Bronchial epithelial cell (primary cell): ENCODE measurements at regions not wholly inside any gene's neighbourhood (a gene's known extent, or its start where the extent isn't known, plus 50 kb on each side); places are given as distances from the start of the nearest gene placed in this dataset.
A peak's percentile ranks its signal among the peaks of the same experiment; 100 is the strongest.

Experiments
- DNase-seq: peaks from one replicate; pipeline ENCODE4 v3.0.0-alpha.2; 2010; ENCODE audit warnings: low read depth
- FAIRE-seq: peaks from 2 replicates; lab custom pipeline; 2011; peaks lifted over from hg19 to GRCh38; lab: Jason Lieb, UNC
- H3K27me3 ChIP-seq: 2 replicates; pipeline ENCODE4 v1.5.1; 2011; ENCODE audit warnings: low read length; ENCODE audit not compliant: control insufficient read depth, insufficient read depth
- H3K36me3 ChIP-seq: 2 replicates; pipeline ENCODE4 v1.5.1; 2011; ENCODE audit warnings: low read length; ENCODE audit not compliant: control insufficient read depth, insufficient read depth
- H3K4me3 ChIP-seq: 2 replicates; pipeline ENCODE4 v1.5.1; 2011; ENCODE audit warnings: mild to moderate bottlenecking, low read depth, low read length, control low read depth
- CTCF ChIP-seq: IDR thresholded peaks from 2 replicates; pipeline ENCODE4 v1.5.1; 2011; ENCODE audit warnings: mild to moderate bottlenecking, moderate library complexity, low read length, control low read depth, inconsistent platforms; ENCODE audit not compliant: insufficient read depth, severe bottlenecking

- no peaks in the 10 kb centered on the region for H3K36me3 ChIP-seq
- no peaks in the 10 kb centered on the region for H3K27me3 ChIP-seq
- FAIRE-seq (no peak), DNase-seq (peak; percentile 4)
- H3K4me3 ChIP-seq = no peak overlapping the region
- no peak for TF ChIP-seq CTCF
These were observed 177.3 kb upstream of the C11orf58 start for GRCh38 chr11:16561150-16561549.

- no peak for FAIRE-seq
- no peak for TF ChIP-seq CTCF
These were observed 180.0 kb upstream of the C11orf58 start for GRCh38 chr11:16558494-16558893.

DNA sequence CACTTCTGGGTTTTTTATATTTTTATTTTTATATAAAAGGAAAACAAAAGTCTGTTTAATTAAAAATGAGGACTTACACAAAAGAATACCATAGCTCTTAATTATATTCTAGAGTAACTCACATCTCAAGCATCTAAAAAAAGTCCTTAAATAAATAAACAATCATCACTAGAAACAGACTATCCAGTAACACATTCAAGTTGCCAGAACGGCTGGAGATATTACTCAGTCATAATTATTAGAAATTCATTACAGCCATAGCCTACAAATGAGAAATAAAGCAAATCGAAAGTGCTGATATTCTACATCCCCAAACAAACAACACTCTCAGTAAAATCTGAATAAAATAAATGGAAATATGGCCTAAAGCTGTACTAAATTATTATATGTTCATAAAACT lies 182.5 kb upstream of the C11orf58 start:
- Histone ChIP-seq H3K36me3 (no peaks in the 10 kb centered on the region), H3K27me3 (no peaks in the 10 kb centered on the region), H3K4me3 (no peak overlapping the region)
- DNase-seq (no peak), FAIRE-seq (no peak)
- no peak for TF ChIP-seq CTCF

More at GRCh38 chr11:16558494-16558893, 180.0 kb upstream of the C11orf58 start:
- Histone ChIP-seq H3K27me3 (no peaks in the 10 kb centered on the region), H3K4me3 (no peak overlapping the region), H3K36me3 (no peaks in the 10 kb centered on the region)
- DNase-seq = no peak

DNA sequence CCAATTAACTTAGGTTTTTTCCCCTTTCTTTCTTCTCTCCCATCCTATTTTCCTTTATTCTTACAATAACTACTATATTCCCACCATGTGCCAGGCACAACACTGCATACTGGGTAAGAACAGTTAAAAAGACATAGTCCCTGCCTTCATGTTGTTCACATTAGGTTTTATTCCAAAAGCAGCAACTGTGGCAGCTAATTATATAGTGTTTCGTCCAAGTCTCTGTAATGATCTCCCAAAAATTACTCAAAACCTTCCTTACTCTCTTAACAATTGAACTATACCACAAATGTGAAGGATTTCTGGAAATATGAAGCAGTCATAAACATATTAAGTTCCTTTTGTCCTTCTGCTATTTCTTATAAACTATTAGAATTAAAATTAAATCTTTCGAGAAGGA lies 184.1 kb upstream of the C11orf58 start:
- FAIRE-seq = no peak
- TF ChIP-seq CTCF = no peak
- no peak for DNase-seq

GRCh38 chr11:16547879-16548278 lies 190.6 kb upstream of the C11orf58 start:
- no peaks in the 10 kb centered on the region for H3K27me3 ChIP-seq
- H3K36me3 ChIP-seq = no peaks in the 10 kb centered on the region
- DNase-seq = no peak
- TF ChIP-seq CTCF = no peak
- no peak overlapping the region for H3K4me3 ChIP-seq
- no peak for FAIRE-seq

More for the DNA sequence above, 184.1 kb upstream of the C11orf58 start:
- Histone ChIP-seq H3K4me3 (no peak overlapping the region), H3K36me3 (no peaks in the 10 kb centered on the region), H3K27me3 (no peaks in the 10 kb centered on the region)

DNA sequence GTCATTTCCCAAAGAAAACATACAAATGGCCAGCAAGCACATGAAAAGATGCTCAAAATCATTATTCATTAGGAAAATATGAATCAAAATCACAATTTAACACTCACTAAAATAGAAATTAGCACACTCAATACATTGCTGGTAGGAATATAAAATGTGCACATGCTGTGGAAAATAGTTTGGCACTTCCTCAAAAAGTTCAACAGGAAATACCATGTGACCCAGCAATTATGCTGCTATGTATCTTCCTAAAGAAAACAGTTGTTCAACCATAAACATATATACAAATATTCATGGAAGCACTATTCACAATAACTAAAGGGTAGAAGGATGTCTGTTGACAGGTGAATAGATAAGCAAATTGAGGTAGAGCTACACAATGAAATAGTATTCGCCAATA lies 187.3 kb upstream of the SOX6 start:
- FAIRE-seq = no peak
- Histone ChIP-seq H3K36me3 (no peaks in the 10 kb centered on the region), H3K27me3 (no peaks in the 10 kb centered on the region), H3K4me3 (no peak overlapping the region)
- TF ChIP-seq CTCF = no peak
- DNase-seq = no peak
